Hepatocyte (in vitro differentiated cells): ENCODE measurements at regions not wholly inside any gene's neighbourhood (a gene's known extent, or its start where the extent isn't known, plus 50 kb on each side); places are given as distances from the start of the nearest gene placed in this dataset.

ENCODE experiments used
- EZH2 ChIP-seq: fragments of 200-600 bp; sonication (generic); IDR thresholded peaks from 2 replicates; pipeline ENCODE4 v1.6.1; 2016; ENCODE audit warnings: antibody characterized with exemption, mild to moderate bottlenecking, borderline replicate concordance
- EZH2phosphoT487 ChIP-seq: fragments of 200-600 bp; sonication (generic); IDR thresholded peaks from one replicate; pipeline ENCODE4 v1.6.1; 2018; ENCODE audit warnings: antibody characterized with exemption, mild to moderate bottlenecking, low read depth, moderate library complexity; ENCODE audit not compliant: unreplicated experiment, severe bottlenecking
- TF ChIP-seq, protein P1 (sequence below): fragments of 200-600 bp; sonication (generic); IDR thresholded peaks from 2 replicates; pipeline ENCODE4 v1.5.1; 2016; ENCODE audit warnings: antibody characterized with exemption, mild to moderate bottlenecking; ENCODE audit not compliant: poor library complexity

DNA sequence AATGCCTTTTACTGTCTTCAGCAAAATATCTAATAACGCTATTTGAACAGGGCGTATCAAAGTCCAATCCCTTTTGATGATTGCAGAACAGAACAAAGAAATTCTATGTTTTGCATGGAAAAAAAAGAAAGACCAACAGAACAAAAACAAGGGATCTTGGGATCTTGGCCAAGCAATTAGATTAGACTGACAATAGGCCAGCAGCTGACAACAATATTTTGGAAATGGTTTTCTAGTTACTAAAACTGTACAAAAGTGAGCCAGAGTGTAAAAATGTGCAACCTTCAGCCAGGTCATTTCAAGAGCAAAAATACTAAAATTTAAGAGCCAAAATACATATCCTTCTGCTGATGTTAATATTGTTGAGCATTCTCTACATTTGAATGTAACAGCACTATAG is 716.5 kb upstream of the KCND2 start:
- TF ChIP-seq, protein P1, sequence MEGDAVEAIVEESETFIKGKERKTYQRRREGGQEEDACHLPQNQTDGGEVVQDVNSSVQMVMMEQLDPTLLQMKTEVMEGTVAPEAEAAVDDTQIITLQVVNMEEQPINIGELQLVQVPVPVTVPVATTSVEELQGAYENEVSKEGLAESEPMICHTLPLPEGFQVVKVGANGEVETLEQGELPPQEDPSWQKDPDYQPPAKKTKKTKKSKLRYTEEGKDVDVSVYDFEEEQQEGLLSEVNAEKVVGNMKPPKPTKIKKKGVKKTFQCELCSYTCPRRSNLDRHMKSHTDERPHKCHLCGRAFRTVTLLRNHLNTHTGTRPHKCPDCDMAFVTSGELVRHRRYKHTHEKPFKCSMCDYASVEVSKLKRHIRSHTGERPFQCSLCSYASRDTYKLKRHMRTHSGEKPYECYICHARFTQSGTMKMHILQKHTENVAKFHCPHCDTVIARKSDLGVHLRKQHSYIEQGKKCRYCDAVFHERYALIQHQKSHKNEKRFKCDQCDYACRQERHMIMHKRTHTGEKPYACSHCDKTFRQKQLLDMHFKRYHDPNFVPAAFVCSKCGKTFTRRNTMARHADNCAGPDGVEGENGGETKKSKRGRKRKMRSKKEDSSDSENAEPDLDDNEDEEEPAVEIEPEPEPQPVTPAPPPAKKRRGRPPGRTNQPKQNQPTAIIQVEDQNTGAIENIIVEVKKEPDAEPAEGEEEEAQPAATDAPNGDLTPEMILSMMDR: no peak
- no peak for TF ChIP-seq EZH2
- no peak for TF ChIP-seq EZH2phosphoT487
